Neutrophil (primary cell): ENCODE measurements at regions not wholly inside any gene's neighbourhood (a gene's known extent, or its start where the extent isn't known, plus 50 kb on each side); places are given as distances from the start of the nearest gene placed in this dataset.

ENCODE experiments used
- H3K27ac ChIP-seq: fragments of 200-600 bp; sonication (generic); 2 replicates; pipeline ENCODE4 v1.5.1; 2016; ENCODE audit warnings: mild to moderate bottlenecking, moderate library complexity
- H3K27me3 ChIP-seq: fragments of 200-600 bp; sonication (generic); 2 replicates; pipeline ENCODE4 v1.6.0; 2016; ENCODE audit warnings: mild to moderate bottlenecking
- H3K36me3 ChIP-seq: fragments of 200-600 bp; sonication (generic); 2 replicates; pipeline ENCODE4 v1.5.1; 2017
- H3K4me1 ChIP-seq, 2 experiments: fragments of 200-600 bp in 1 of 2; sonication (generic) in 1 of 2; 1 replicate in 1 of 2; 2 replicates in 1 of 2; pipeline versions ENCODE4 v1.5.1 to v1.6.1; 2013 to 2016; ENCODE audit warnings: low read depth in 1 of 2, low read length in 1 of 2, mild to moderate bottlenecking in 1 of 2, moderate library complexity in 1 of 2; ENCODE audit not compliant: control insufficient read depth in 1 of 2, insufficient read depth in 1 of 2
- H3K4me3 ChIP-seq, 2 experiments: fragments of 200-600 bp in 1 of 2; sonication (generic) in 1 of 2; 1 replicate in 1 of 2; 2 replicates in 1 of 2; pipeline ENCODE4 v1.5.1; 2013 to 2016; ENCODE audit warnings: low read depth in 1 of 2, low read length in 1 of 2, mild to moderate bottlenecking in 1 of 2, moderate library complexity in 1 of 2
- H3K9me3 ChIP-seq: fragments of 200-600 bp; sonication (generic); 2 replicates; pipeline ENCODE4 v1.5.1; 2016
- CTCF ChIP-seq: fragments of 200-600 bp; sonication (generic); IDR thresholded peaks from 2 replicates; pipeline ENCODE4 v1.5.1; 2016; ENCODE audit warnings: antibody characterized with exemption

- no peaks in the 10 kb centered on the region for H3K9me3 ChIP-seq
Measured at GRCh38 chr12:132427174-132427768, 62.7 kb upstream of the FBRSL1 start.

GRCh38 chr12:132426349-132427173, 63.4 kb upstream of the FBRSL1 start:
- Histone ChIP-seq H3K27me3 (peaks cover 43% of the 10 kb centered on the region), H3K9me3 (no peaks in the 10 kb centered on the region)
- no peak for TF ChIP-seq CTCF

More at GRCh38 chr12:132427174-132427768, 62.7 kb upstream of the FBRSL1 start:
- peaks cover 7 to 8% of the 10 kb centered on the region in 2 experiments for H3K4me1 ChIP-seq
- TF ChIP-seq CTCF, result no peak
- no peak overlapping the region for H3K27ac ChIP-seq
- H3K4me3 ChIP-seq, result no peak overlapping the region
- no peaks in the 10 kb centered on the region for H3K36me3 ChIP-seq
- peaks cover 46% of the 10 kb centered on the region for H3K27me3 ChIP-seq

GRCh38 chr12:132424811-132425210, 65.1 kb upstream of the FBRSL1 start:
- Histone ChIP-seq H3K4me1 (peaks cover 5 to 8% of the 10 kb centered on the region in 2 experiments), H3K4me3 (no peak overlapping the region), H3K9me3 (no peaks in the 10 kb centered on the region), H3K36me3 (no peaks in the 10 kb centered on the region), H3K27ac (no peak overlapping the region), H3K27me3 (peaks cover 37% of the 10 kb centered on the region)
- TF ChIP-seq CTCF, result no peak

More at GRCh38 chr12:132426349-132427173, 63.4 kb upstream of the FBRSL1 start:
- Histone ChIP-seq H3K4me1 (peaks cover 7 to 8% of the 10 kb centered on the region in 2 experiments), H3K27ac (no peak overlapping the region), H3K4me3 (no peak overlapping the region), H3K36me3 (no peaks in the 10 kb centered on the region)

- Histone ChIP-seq H3K27ac (no peak overlapping the region), H3K4me3 (no peak overlapping the region), H3K9me3 (no peaks in the 10 kb centered on the region), H3K36me3 (no peaks in the 10 kb centered on the region), H3K27me3 (peaks cover 33% of the 10 kb centered on the region), H3K4me1 (peaks cover 0 to 2% of the 10 kb centered on the region in 2 experiments)
- no peak for TF ChIP-seq CTCF
Measured at GRCh38 chr12:132423820-132424645, 65.9 kb upstream of the FBRSL1 start.

GRCh38 chr12:132423251-132423819, 66.6 kb upstream of the FBRSL1 start:
- H3K27me3 ChIP-seq, result peaks cover 26% of the 10 kb centered on the region
- no peak for TF ChIP-seq CTCF
- no peaks in the 10 kb centered on the region for H3K36me3 ChIP-seq
- H3K4me1 ChIP-seq, result no peaks in the 10 kb centered on the region
- H3K4me3 ChIP-seq, result no peak overlapping the region
- H3K27ac ChIP-seq, result no peak overlapping the region
- no peaks in the 10 kb centered on the region for H3K9me3 ChIP-seq
